Hepatocyte (in vitro differentiated cells): ENCODE measurements at regions not wholly inside any gene's neighbourhood (a gene's known extent, or its start where the extent isn't known, plus 50 kb on each side); places are given as distances from the start of the nearest gene placed in this dataset.

ENCODE experiments used
- EZH2 ChIP-seq: fragments of 200-600 bp; sonication (generic); IDR thresholded peaks from 2 replicates; pipeline ENCODE4 v1.6.1; 2016; ENCODE audit warnings: antibody characterized with exemption, mild to moderate bottlenecking, borderline replicate concordance
- EZH2phosphoT487 ChIP-seq: fragments of 200-600 bp; sonication (generic); IDR thresholded peaks from one replicate; pipeline ENCODE4 v1.6.1; 2018; ENCODE audit warnings: antibody characterized with exemption, mild to moderate bottlenecking, low read depth, moderate library complexity; ENCODE audit not compliant: unreplicated experiment, severe bottlenecking
- TF ChIP-seq, protein P1 (sequence below): fragments of 200-600 bp; sonication (generic); IDR thresholded peaks from 2 replicates; pipeline ENCODE4 v1.5.1; 2016; ENCODE audit warnings: antibody characterized with exemption, mild to moderate bottlenecking; ENCODE audit not compliant: poor library complexity

DNA sequence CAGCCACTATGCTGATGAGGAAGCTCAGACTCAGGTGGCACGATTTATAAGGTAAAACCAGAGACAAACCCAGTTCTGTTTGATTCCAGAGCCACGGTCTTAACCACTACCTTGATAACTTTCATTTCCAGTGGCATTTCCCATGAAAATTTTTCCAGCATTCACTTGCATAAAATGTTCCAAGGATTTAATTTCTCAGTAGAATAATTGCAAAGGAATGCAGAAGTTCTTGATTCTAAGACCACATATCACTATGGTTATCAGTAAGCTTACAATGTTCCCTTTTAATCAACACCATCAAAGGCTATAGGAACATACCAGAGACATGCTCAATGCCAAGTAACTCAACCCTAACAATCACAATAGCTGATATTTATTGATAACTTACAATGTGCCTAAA lies 306.0 kb upstream of the HS3ST5 start:
- TF ChIP-seq, protein P1, sequence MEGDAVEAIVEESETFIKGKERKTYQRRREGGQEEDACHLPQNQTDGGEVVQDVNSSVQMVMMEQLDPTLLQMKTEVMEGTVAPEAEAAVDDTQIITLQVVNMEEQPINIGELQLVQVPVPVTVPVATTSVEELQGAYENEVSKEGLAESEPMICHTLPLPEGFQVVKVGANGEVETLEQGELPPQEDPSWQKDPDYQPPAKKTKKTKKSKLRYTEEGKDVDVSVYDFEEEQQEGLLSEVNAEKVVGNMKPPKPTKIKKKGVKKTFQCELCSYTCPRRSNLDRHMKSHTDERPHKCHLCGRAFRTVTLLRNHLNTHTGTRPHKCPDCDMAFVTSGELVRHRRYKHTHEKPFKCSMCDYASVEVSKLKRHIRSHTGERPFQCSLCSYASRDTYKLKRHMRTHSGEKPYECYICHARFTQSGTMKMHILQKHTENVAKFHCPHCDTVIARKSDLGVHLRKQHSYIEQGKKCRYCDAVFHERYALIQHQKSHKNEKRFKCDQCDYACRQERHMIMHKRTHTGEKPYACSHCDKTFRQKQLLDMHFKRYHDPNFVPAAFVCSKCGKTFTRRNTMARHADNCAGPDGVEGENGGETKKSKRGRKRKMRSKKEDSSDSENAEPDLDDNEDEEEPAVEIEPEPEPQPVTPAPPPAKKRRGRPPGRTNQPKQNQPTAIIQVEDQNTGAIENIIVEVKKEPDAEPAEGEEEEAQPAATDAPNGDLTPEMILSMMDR: no peak
- TF ChIP-seq EZH2: no peak
- TF ChIP-seq EZH2phosphoT487: no peak
